ENCODE measurements at regions not wholly inside any gene's neighbourhood (a gene's known extent, or its start where the extent isn't known, plus 50 kb on each side); places are given as distances from the start of the nearest gene placed in this dataset.

GRCh38 chr18:9038277-9038871 is 64.1 kb upstream of the NDUFV2 start:
- TF ChIP-seq TEAD2 (CRISPR knock-in tag; IDR thresholded peaks at IDR 0.05) (no peak), ZNF687 (CRISPR knock-in tag; IDR thresholded peaks at IDR 0.05) (no peak), CBX5 (CRISPR knock-in tag; IDR thresholded peaks at IDR 0.05; ENCODE audit: borderline replicate concordance) (no peak), EZH2 (conservative IDR thresholded peaks at IDR 0.05; ENCODE audit: low read depth, low read length) (no peak), CHD4 (IDR thresholded peaks at IDR 0.05; ENCODE audit: borderline replicate concordance, low read length) (no peak), ZNF782 (CRISPR knock-in tag; IDR thresholded peaks at IDR 0.05; ENCODE audit: borderline replicate concordance) (no peak), POLR2AphosphoS5 (IDR thresholded peaks at IDR 0.05; ENCODE audit: low read depth, low read length) (no peak), TBX2 (CRISPR knock-in tag; IDR thresholded peaks at IDR 0.05; ENCODE audit: borderline replicate concordance) (no peak), ATF6 (CRISPR knock-in tag; conservative IDR thresholded peaks at IDR 0.05) (no peak), CTCF (CRISPR knock-in tag; IDR thresholded peaks at IDR 0.05) (no peak), ZSCAN31 (CRISPR knock-in tag; IDR thresholded peaks at IDR 0.05; ENCODE audit: low read depth) (no peak)
